ENCODE measurements at regions not wholly inside any gene's neighbourhood (a gene's known extent, or its start where the extent isn't known, plus 50 kb on each side); places are given as distances from the start of the nearest gene placed in this dataset.

DNA sequence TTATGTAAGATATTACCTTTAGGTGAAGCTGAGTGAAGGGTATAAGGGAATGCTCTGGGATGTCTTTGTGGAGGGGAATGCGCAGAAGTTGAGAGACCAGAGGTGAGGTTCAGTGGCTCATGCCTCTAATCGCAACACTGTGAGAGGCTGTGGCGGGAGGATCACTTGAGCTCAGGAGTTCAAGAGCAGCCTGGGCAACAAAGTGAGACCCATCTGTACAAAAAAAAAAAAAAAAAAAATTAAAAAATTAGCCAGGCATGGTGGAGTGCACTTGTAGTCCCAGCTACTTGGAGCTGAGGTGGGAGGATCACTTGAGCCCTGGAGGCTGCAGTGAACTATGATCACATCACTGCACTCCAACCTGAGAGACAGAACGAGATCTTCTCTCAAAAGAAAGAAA, 57.3 kb upstream of the SP3 start:
- ChIA-PET POLR2A (no interaction called here), CTCF (interaction anchor here (0.7 to 1.3 kb wide), 2 partner anchors 16 to 18 kb away, joined by 3 to 4 read pairs; no protein-coding TSS in a partner anchor)
- TF ChIP-seq, protein P1, sequence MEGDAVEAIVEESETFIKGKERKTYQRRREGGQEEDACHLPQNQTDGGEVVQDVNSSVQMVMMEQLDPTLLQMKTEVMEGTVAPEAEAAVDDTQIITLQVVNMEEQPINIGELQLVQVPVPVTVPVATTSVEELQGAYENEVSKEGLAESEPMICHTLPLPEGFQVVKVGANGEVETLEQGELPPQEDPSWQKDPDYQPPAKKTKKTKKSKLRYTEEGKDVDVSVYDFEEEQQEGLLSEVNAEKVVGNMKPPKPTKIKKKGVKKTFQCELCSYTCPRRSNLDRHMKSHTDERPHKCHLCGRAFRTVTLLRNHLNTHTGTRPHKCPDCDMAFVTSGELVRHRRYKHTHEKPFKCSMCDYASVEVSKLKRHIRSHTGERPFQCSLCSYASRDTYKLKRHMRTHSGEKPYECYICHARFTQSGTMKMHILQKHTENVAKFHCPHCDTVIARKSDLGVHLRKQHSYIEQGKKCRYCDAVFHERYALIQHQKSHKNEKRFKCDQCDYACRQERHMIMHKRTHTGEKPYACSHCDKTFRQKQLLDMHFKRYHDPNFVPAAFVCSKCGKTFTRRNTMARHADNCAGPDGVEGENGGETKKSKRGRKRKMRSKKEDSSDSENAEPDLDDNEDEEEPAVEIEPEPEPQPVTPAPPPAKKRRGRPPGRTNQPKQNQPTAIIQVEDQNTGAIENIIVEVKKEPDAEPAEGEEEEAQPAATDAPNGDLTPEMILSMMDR (IDR thresholded peaks at IDR 0.05; ENCODE audit: insufficient read depth, low read length, missing control alignments) = no peak
- H3K4me3 ChIP-seq (ENCODE audit: low read depth, low read length) = no peak overlapping the region
- no peak for DNase-seq (ENCODE audit: low read depth, low spot score)

DNA sequence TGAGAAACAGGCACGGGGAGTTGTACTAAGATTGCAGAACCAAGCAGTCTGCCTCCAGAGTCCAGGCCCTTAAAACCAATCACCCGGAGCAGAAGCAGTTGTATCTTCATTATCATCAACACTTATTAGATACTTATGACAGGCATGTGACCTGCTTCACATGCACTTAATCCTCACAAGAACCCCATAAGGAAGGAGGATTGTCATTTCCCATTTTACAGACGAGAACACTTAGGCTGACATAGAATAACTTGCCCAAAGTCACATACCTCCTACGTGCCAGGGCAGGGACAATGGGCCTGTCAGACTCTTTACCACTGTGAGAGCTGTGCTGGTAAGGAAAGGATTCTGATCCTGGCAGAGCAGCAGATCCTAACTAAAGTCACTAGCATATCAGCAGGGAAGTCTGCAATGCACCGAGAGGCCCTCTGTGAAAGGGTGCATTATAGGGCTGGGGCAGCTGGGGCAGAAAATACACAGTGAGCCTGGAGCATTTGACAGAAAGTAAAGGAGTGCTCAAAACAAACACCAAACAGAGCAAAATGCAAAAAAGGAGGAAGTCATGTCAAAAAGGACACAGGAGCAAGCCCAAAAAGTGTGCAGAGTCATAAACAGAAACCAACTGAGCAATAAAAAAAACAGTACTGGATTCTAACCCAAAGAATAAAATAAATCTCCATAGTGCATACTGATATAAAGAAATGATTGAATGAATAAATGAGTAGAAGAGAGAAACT, 55.9 kb upstream of the SP3 start:
- POLR2A ChIA-PET = no interaction called here
- no peak for DNase-seq (ENCODE audit: low read depth, low spot score)

DNA sequence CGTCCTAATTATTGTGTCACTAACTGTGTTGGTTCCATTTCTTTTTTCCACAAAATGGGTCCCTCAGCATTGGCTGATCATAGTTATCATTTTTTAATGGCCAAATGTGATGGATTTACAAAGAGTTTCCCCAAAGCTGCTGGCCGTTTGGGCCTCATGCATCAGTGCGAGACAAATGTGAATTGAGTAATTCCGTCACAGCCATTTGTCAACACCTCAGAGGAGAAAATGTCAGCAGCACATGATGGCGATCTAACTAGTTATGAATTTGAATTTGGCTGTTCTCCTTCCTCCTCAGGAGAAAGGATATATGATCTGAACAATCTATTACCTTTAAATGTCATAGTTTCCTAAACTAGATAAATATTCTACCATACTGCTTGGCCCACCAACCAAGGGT, 54.9 kb upstream of the SP3 start:
- ChIA-PET POLR2A (no interaction called here), CTCF (no interaction called here)
- no peak for DNase-seq (ENCODE audit: low read depth, low spot score)
- H3K4me3 ChIP-seq (ENCODE audit: low read depth, low read length) = no peak overlapping the region
- TF ChIP-seq, protein P1 (IDR thresholded peaks at IDR 0.05; ENCODE audit: insufficient read depth, low read length, missing control alignments) = no peak

More for the DNA sequence above, 55.9 kb upstream of the SP3 start:
- TF ChIP-seq, protein P1 (IDR thresholded peaks at IDR 0.05; ENCODE audit: insufficient read depth, low read length, missing control alignments) = no peak
- CTCF ChIA-PET = interaction anchor here (1.3 kb wide), 1 partner anchor 17 kb away, joined by 3 read pairs; no protein-coding TSS in a partner anchor
- no peak overlapping the region for H3K4me3 ChIP-seq (ENCODE audit: low read depth, low read length)

DNA sequence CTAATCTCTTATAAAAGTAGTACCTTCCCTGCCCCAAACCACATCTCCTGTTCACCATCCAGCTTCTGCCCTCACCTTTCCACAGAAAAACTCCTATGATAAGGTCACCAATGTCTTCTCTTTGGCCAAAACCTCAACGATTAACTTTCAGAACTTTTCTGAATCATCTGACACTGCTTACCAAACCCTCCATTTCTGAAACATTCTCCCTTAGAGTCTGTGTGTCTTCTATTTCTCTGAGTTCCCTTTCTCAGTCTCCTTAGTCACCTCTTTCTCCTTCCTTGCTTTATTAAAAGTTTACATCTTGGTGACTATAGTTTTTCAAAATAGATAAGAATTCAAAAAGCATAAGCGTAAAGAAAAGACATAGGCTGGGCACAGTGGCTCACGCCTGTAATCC, 51.3 kb upstream of the SP3 start:
- ChIA-PET CTCF (no interaction called here), POLR2A (no interaction called here)
- H3K4me3 ChIP-seq (ENCODE audit: low read depth, low read length) = no peak overlapping the region
- no peak for DNase-seq (ENCODE audit: low read depth, low spot score)
- TF ChIP-seq, protein P1 (IDR thresholded peaks at IDR 0.05; ENCODE audit: insufficient read depth, low read length, missing control alignments) = no peak

DNA sequence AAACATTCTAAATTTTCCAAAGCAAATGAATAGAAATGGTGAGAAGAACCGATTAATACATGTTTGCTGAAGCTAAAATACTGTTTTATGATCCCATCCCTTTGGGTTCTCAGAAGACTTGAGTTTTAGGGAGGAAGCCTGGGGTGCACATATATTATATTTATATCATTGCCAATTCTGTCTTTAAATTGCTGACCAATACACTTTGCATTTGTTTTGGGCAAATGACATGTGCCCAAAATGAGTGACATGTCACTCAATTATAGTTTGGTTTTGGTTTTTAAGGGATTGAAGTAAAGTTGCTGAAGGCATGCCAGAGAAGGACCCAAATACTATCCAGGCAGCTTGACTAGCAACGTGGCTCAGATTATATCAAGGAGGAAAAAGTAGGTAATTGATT, 50.3 kb upstream of the SP3 start:
- ChIA-PET CTCF (no interaction called here), POLR2A (no interaction called here)
- no peak for DNase-seq (ENCODE audit: low read depth, low spot score)
- TF ChIP-seq, protein P1 (IDR thresholded peaks at IDR 0.05; ENCODE audit: insufficient read depth, low read length, missing control alignments) = no peak
- H3K4me3 ChIP-seq (ENCODE audit: low read depth, low read length) = no peak overlapping the region

Data from AG04449 (cell line).